ENCODE measurements at regions not wholly inside any gene's neighbourhood (a gene's known extent, or its start where the extent isn't known, plus 50 kb on each side); places are given as distances from the start of the nearest gene placed in this dataset.

- no peak for DNase-seq (ENCODE audit: low read depth in 4 of 4, low spot score in 1 of 4)
These were observed 143.2 kb upstream of the PRSS1 start for GRCh38 chr7:142606081-142606480.

- no peak for DNase-seq (ENCODE audit: low read depth in 4 of 4, low spot score in 1 of 4)
These were observed 144.6 kb upstream of the PRSS1 start for GRCh38 chr7:142604671-142605070.

GRCh38 chr7:142603870-142604448, 145.3 kb upstream of the PRSS1 start:
- peak in 3 of 4 experiments; percentile 7 to 32 (median 30) for DNase-seq (ENCODE audit: low read depth in 4 of 4, low spot score in 1 of 4)

- no peak for DNase-seq (ENCODE audit: low read depth in 4 of 4, low spot score in 1 of 4)
These were observed 146.5 kb upstream of the PRSS1 start for GRCh38 chr7:142602756-142603155.

- DNase-seq (ENCODE audit: low read depth in 4 of 4, low spot score in 1 of 4): no peak
These were observed 147.1 kb upstream of the PRSS1 start for GRCh38 chr7:142602183-142602582.

GRCh38 chr7:142598297-142598696, 151.0 kb upstream of the PRSS1 start:
- DNase-seq (ENCODE audit: low read depth in 4 of 4, low spot score in 1 of 4): no peak

- DNase-seq (ENCODE audit: low read depth in 4 of 4, low spot score in 1 of 4): no peak
These were observed 151.7 kb upstream of the PRSS1 start for GRCh38 chr7:142597547-142597946.

- DNase-seq (ENCODE audit: low read depth in 4 of 4, low spot score in 1 of 4): no peak
These were observed 153.3 kb upstream of the PRSS1 start for GRCh38 chr7:142595816-142596516.

- no peak for DNase-seq (ENCODE audit: low read depth in 4 of 4, low spot score in 1 of 4)
These were observed 155.2 kb upstream of the PRSS1 start for GRCh38 chr7:142594078-142594477.

- DNase-seq (ENCODE audit: low read depth in 4 of 4, low spot score in 1 of 4): no peak
These were observed 156.2 kb upstream of the PRSS1 start for GRCh38 chr7:142593106-142593505.

GRCh38 chr7:142592664-142593063, 156.6 kb upstream of the PRSS1 start:
- no peak for DNase-seq (ENCODE audit: low read depth in 4 of 4, low spot score in 1 of 4)

- no peak for DNase-seq (ENCODE audit: low read depth in 4 of 4, low spot score in 1 of 4)
These were observed 157.0 kb upstream of the PRSS1 start for GRCh38 chr7:142592231-142592630.

GRCh38 chr7:142590830-142591457, 158.3 kb upstream of the PRSS1 start:
- no peak for DNase-seq (ENCODE audit: low read depth in 4 of 4, low spot score in 1 of 4)

GRCh38 chr7:142590077-142590476, 159.2 kb upstream of the PRSS1 start:
- no peak for DNase-seq (ENCODE audit: low read depth in 4 of 4, low spot score in 1 of 4)

- no peak for DNase-seq (ENCODE audit: low read depth in 4 of 4, low spot score in 1 of 4)
These were observed 161.6 kb upstream of the PRSS1 start for GRCh38 chr7:142587578-142588191.

GRCh38 chr7:142586611-142587010, 162.7 kb upstream of the PRSS1 start:
- DNase-seq (ENCODE audit: low read depth in 4 of 4, low spot score in 1 of 4): no peak

- no peak for DNase-seq (ENCODE audit: low read depth in 4 of 4, low spot score in 1 of 4)
These were observed 163.8 kb upstream of the PRSS1 start for GRCh38 chr7:142585425-142585824.

- no peak for DNase-seq (ENCODE audit: low read depth in 4 of 4, low spot score in 1 of 4)
These were observed 164.5 kb upstream of the PRSS1 start for GRCh38 chr7:142584765-142585164.

- DNase-seq (ENCODE audit: low read depth in 4 of 4, low spot score in 1 of 4): peak in 2 of 4 experiments; percentile 10 to 21
These were observed 165.8 kb upstream of the PRSS1 start for GRCh38 chr7:142583446-142583845.

GRCh38 chr7:142582351-142582750, 166.9 kb upstream of the PRSS1 start:
- no peak for DNase-seq (ENCODE audit: low read depth in 4 of 4, low spot score in 1 of 4)

- no peak for DNase-seq (ENCODE audit: low read depth in 4 of 4, low spot score in 1 of 4)
These were observed 167.9 kb upstream of the PRSS1 start for GRCh38 chr7:142581341-142581740.

- no peak for DNase-seq (ENCODE audit: low read depth in 4 of 4, low spot score in 1 of 4)
These were observed 169.3 kb upstream of the PRSS1 start for GRCh38 chr7:142579946-142580345.
